ENCODE measurements at regions not wholly inside any gene's neighbourhood (a gene's known extent, or its start where the extent isn't known, plus 50 kb on each side); places are given as distances from the start of the nearest gene placed in this dataset.

- no peak for TF ChIP-seq GABPA (IDR thresholded peaks at IDR 0.05; ENCODE audit: low read depth)
- no peak for TF ChIP-seq EP300 (IDR thresholded peaks at IDR 0.05; ENCODE audit: borderline replicate concordance in 1 of 2, low read depth in 1 of 2, low read length in 1 of 2)
- TF ChIP-seq MXI1 (IDR thresholded peaks at IDR 0.05; ENCODE audit: low read depth, low read length): no peak
- TF ChIP-seq SIN3A (IDR thresholded peaks at IDR 0.05; ENCODE audit: borderline replicate concordance, low read depth, low read length): no peak
- TF ChIP-seq FOSL2 (IDR thresholded peaks at IDR 0.05; ENCODE audit: borderline replicate concordance, low read depth): no peak
- no peak for TF ChIP-seq MAX (IDR thresholded peaks at IDR 0.05; ENCODE audit: low read depth)
Measured at GRCh38 chr4:29009908-29010307, 1710.3 kb upstream of the PCDH7 start (continued).

GRCh38 chr4:29013341-29013740 lies 1706.8 kb upstream of the PCDH7 start:
- DNase-seq: no peak
- CTCF ChIA-PET: no interaction called here
- H4K20me1 ChIP-seq (ENCODE audit: insufficient read depth): no peaks in the 10 kb centered on the region
- H2AFZ ChIP-seq (ENCODE audit: low read depth): no peak overlapping the region
- TF ChIP-seq MXI1 (IDR thresholded peaks at IDR 0.05; ENCODE audit: low read depth, low read length) (no peak), TCF12 (IDR thresholded peaks at IDR 0.05) (no peak), USF2 (IDR thresholded peaks at IDR 0.05; ENCODE audit: borderline replicate concordance, low read depth, low read length) (no peak), MEF2A (IDR thresholded peaks at IDR 0.05; ENCODE audit: borderline replicate concordance, low read depth) (no peak), EP300 (IDR thresholded peaks at IDR 0.05; ENCODE audit: borderline replicate concordance in 1 of 2, low read depth in 1 of 2, low read length in 1 of 2) (no peak), RCOR1 (IDR thresholded peaks at IDR 0.05; ENCODE audit: low read length) (no peak), RFX5 (IDR thresholded peaks at IDR 0.05; ENCODE audit: low read length) (no peak), TEAD4 (IDR thresholded peaks at IDR 0.05; ENCODE audit: borderline replicate concordance, insufficient read depth) (no peak), GABPA (IDR thresholded peaks at IDR 0.05; ENCODE audit: low read depth) (no peak), FOXJ3 (CRISPR knock-in tag; IDR thresholded peaks at IDR 0.05) (no peak), FOXM1 (IDR thresholded peaks at IDR 0.05; ENCODE audit: low read depth) (no peak), CTCF (IDR thresholded peaks at IDR 0.05) (no peak), FOSL2 (IDR thresholded peaks at IDR 0.05; ENCODE audit: borderline replicate concordance, low read depth) (no peak), USF1 (IDR thresholded peaks at IDR 0.05; ENCODE audit: borderline replicate concordance, low read depth) (no peak), CHD2 (IDR thresholded peaks at IDR 0.05; ENCODE audit: low read length, partially characterized antibody) (no peak)
- no peaks in the 10 kb centered on the region for H3K4me1 ChIP-seq (ENCODE audit: control insufficient read depth in 1 of 2, insufficient read depth in 2 of 2, low read depth in 1 of 2, low read length in 1 of 2)
- 1% methylated on average over 2 of the region's 2 CpGs for WGBS (ENCODE audit: low lambda C conversion rate)
- H3K4me3 ChIP-seq (ENCODE audit: low read depth in 2 of 2, low read length in 1 of 2): no peak overlapping the region
- no peak overlapping the region for H3K4me2 ChIP-seq
- H3K9ac ChIP-seq: no peak overlapping the region
- H3K27me3 ChIP-seq (ENCODE audit: insufficient read depth): no peaks in the 10 kb centered on the region
- no peaks in the 10 kb centered on the region for H3F3A ChIP-seq (replicated peaks; ENCODE audit: insufficient read depth)
- POLR2A ChIA-PET: no interaction called here
- H3K9me3 ChIP-seq: no peaks in the 10 kb centered on the region
- H3K79me2 ChIP-seq (ENCODE audit: insufficient read depth): no peaks in the 10 kb centered on the region
- H3K36me3 ChIP-seq (replicated peaks in 1 of 2; ENCODE audit: control insufficient read depth in 1 of 2, insufficient read depth in 2 of 2, low read length in 1 of 2): no peaks in the 10 kb centered on the region
- no peaks in the 10 kb centered on the region for H3K9me2 ChIP-seq
- no peak overlapping the region for H3K27ac ChIP-seq (ENCODE audit: low read depth in 2 of 2, low read length in 1 of 2)

Measured in SK-N-SH (cell line).